Effector memory CD4-positive, alpha-beta T cell (primary cell): ENCODE measurements at regions not wholly inside any gene's neighbourhood (a gene's known extent, or its start where the extent isn't known, plus 50 kb on each side); places are given as distances from the start of the nearest gene placed in this dataset.
"Not testable (repeated sequence)": the region's sequence is repeated elsewhere in the genome, so short reads cannot be mapped to it uniquely, and the experiment has no call there.

Experiments used
- DNase-seq, 3 donors: peaks; one replicate each; pipeline ENCODE4 v3.0.0-alpha.2; 2020
- H3K27ac ChIP-seq: 2 replicates; pipeline ENCODE4 v1.7.0; 2013; ENCODE audit warnings: mild to moderate bottlenecking, low read length, moderate library complexity; ENCODE audit not compliant: insufficient read depth, poor library complexity, severe bottlenecking
- H3K27me3 ChIP-seq: replicated peaks from 2 replicates; pipeline ENCODE4 v1.7.0; 2013; ENCODE audit warnings: mild to moderate bottlenecking, low read length; ENCODE audit not compliant: insufficient read depth, control insufficient read depth, poor library complexity, severe bottlenecking
- H3K36me3 ChIP-seq: 2 replicates; pipeline ENCODE4 v1.7.0; 2013; ENCODE audit warnings: mild to moderate bottlenecking, low read length, moderate library complexity; ENCODE audit not compliant: control insufficient read depth, insufficient read depth
- H3K4me1 ChIP-seq: 2 replicates; pipeline ENCODE4 v1.7.0; 2013; ENCODE audit warnings: low read length, mild to moderate bottlenecking; ENCODE audit not compliant: control insufficient read depth, insufficient read depth, poor library complexity, severe bottlenecking
- H3K4me3 ChIP-seq: 2 replicates; pipeline ENCODE4 v1.7.0; 2013; ENCODE audit warnings: low read length, low read depth, mild to moderate bottlenecking; ENCODE audit not compliant: insufficient read depth, poor library complexity, severe bottlenecking
- H3K9me3 ChIP-seq: 2 replicates; pipeline ENCODE4 v1.7.0; 2013; ENCODE audit warnings: mild to moderate bottlenecking, low read length, moderate library complexity; ENCODE audit not compliant: control insufficient read depth

GRCh38 chr3:5874931-5875341, 687.4 kb downstream of the EDEM1 start:
- H3K4me1 ChIP-seq = no peaks in the 10 kb centered on the region
- no peak overlapping the region for H3K27ac ChIP-seq
- H3K27me3 ChIP-seq = no peaks in the 10 kb centered on the region
- H3K36me3 ChIP-seq = no peaks in the 10 kb centered on the region
- H3K4me3 ChIP-seq = no peak overlapping the region
- DNase-seq = no peak
- H3K9me3 ChIP-seq = no peaks in the 10 kb centered on the region

- DNase-seq = no peak
- Histone ChIP-seq H3K36me3 (no peaks in the 10 kb centered on the region), H3K27me3 (no peaks in the 10 kb centered on the region), H3K27ac (no peak overlapping the region), H3K4me3 (no peak overlapping the region), H3K4me1 (no peaks in the 10 kb centered on the region), H3K9me3 (no peaks in the 10 kb centered on the region)
Measured at GRCh38 chr3:5888851-5889250, 701.3 kb downstream of the EDEM1 start.

GRCh38 chr3:5889374-5889773, 701.9 kb downstream of the EDEM1 start:
- no peaks in the 10 kb centered on the region for H3K36me3 ChIP-seq
- DNase-seq = no peak
- H3K4me1 ChIP-seq = no peaks in the 10 kb centered on the region
- no peaks in the 10 kb centered on the region for H3K9me3 ChIP-seq
- H3K4me3 ChIP-seq = no peak overlapping the region
- no peak overlapping the region for H3K27ac ChIP-seq
- H3K27me3 ChIP-seq = no peaks in the 10 kb centered on the region

- Histone ChIP-seq H3K27ac (no peak overlapping the region), H3K36me3 (no peaks in the 10 kb centered on the region), H3K27me3 (no peaks in the 10 kb centered on the region), H3K9me3 (no peaks in the 10 kb centered on the region), H3K4me1 (no peaks in the 10 kb centered on the region), H3K4me3 (no peak overlapping the region)
- DNase-seq = no peak
Measured at GRCh38 chr3:5891711-5892110, 704.2 kb downstream of the EDEM1 start.

- H3K4me3 ChIP-seq = no peak overlapping the region
- DNase-seq = no peak
Measured at GRCh38 chr3:5898106-5898505, 710.6 kb downstream of the EDEM1 start.

GRCh38 chr3:5899014-5899761, 711.7 kb downstream of the EDEM1 start:
- DNase-seq = no peak
- H3K27me3 ChIP-seq = no peaks in the 10 kb centered on the region
- no peaks in the 10 kb centered on the region for H3K4me1 ChIP-seq
- H3K4me3 ChIP-seq = no peak overlapping the region
- no peaks in the 10 kb centered on the region for H3K36me3 ChIP-seq
- no peaks in the 10 kb centered on the region for H3K9me3 ChIP-seq
- H3K27ac ChIP-seq = no peak overlapping the region

More at GRCh38 chr3:5898106-5898505, 710.6 kb downstream of the EDEM1 start:
- H3K27me3 ChIP-seq = no peaks in the 10 kb centered on the region
- no peaks in the 10 kb centered on the region for H3K9me3 ChIP-seq
- H3K4me1 ChIP-seq = no peaks in the 10 kb centered on the region
- no peaks in the 10 kb centered on the region for H3K36me3 ChIP-seq
- H3K27ac ChIP-seq = no peak overlapping the region

- DNase-seq = no peak
- no peaks in the 10 kb centered on the region for H3K9me3 ChIP-seq
Measured at GRCh38 chr3:5917932-5918331, 730.4 kb downstream of the EDEM1 start.

GRCh38 chr3:5918626-5919025, 731.1 kb downstream of the EDEM1 start:
- DNase-seq = no peak
- H3K9me3 ChIP-seq = no peaks in the 10 kb centered on the region
- H3K4me1 ChIP-seq = no peaks in the 10 kb centered on the region
- no peaks in the 10 kb centered on the region for H3K27me3 ChIP-seq
- H3K36me3 ChIP-seq = no peaks in the 10 kb centered on the region
- no peak overlapping the region for H3K27ac ChIP-seq
- H3K4me3 ChIP-seq = no peak overlapping the region

More at GRCh38 chr3:5917932-5918331, 730.4 kb downstream of the EDEM1 start:
- Histone ChIP-seq H3K27me3 (no peaks in the 10 kb centered on the region), H3K27ac (no peak overlapping the region), H3K36me3 (no peaks in the 10 kb centered on the region), H3K4me1 (no peaks in the 10 kb centered on the region), H3K4me3 (no peak overlapping the region)

- Histone ChIP-seq H3K4me3 (no peak overlapping the region), H3K27ac (no peak overlapping the region), H3K27me3 (no peaks in the 10 kb centered on the region), H3K4me1 (no peaks in the 10 kb centered on the region), H3K36me3 (no peaks in the 10 kb centered on the region), H3K9me3 (no peaks in the 10 kb centered on the region)
- no peak for DNase-seq
Measured at GRCh38 chr3:5929027-5929426, 741.5 kb downstream of the EDEM1 start.

GRCh38 chr3:5944061-5944460, 756.6 kb downstream of the EDEM1 start:
- not testable (repeated sequence) for DNase-seq, H3K9me3 ChIP-seq, H3K4me1 ChIP-seq, H3K36me3 ChIP-seq, H3K27ac ChIP-seq, H3K4me3 ChIP-seq, H3K27me3 ChIP-seq
